NCI-H345 treated with DMSO at 0.1 percent for 48 hours (cell line): ENCODE measurements at regions not wholly inside any gene's neighbourhood (a gene's known extent, or its start where the extent isn't known, plus 50 kb on each side); places are given as distances from the start of the nearest gene placed in this dataset.

ENCODE experiments used
- DNase-seq: peaks from one replicate; lab custom pipeline; 2025; ENCODE audit not compliant: unreplicated experiment; lab: John Stamatoyannopoulos, UW

DNA sequence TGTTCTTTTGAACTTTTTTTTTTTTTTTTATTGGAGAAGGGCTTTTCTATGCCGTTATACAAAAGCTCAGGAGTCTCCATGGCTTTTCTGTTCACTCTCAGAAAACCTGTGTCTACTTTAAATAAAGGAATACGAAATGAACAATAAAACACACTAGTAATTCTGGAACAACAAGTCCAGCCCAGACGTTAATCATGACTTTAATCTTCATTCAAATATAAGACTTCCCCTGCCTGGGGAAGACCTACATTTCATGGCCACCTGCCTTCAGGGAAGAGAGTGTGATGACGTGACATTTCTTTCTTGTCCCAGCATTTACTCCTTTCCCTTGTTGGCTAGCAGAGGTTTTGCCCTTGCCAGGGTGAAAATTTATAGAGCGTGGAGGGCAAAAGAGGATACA is 564.5 kb downstream of the PDCD6IP start:
- no peak for DNase-seq

DNA sequence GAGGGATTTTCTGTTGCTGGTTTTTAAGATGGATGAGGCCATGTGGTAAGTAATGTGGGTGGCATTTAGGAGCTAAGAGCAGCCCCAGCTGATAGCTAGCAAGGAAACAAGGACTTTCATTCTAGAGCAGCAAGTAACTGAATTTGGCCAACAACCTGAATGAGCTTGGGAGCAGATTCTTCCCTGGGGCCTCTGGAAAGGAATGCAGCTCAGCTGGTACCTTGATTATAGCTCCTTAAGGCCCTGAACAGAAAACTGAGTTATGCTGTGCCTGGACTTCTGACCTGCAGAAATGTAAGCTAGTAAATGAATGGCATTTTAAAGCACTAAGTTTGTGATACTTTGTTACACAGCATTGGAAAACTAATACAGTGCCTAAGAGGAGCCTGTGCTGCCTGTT is 565.5 kb downstream of the PDCD6IP start:
- no peak for DNase-seq

DNA sequence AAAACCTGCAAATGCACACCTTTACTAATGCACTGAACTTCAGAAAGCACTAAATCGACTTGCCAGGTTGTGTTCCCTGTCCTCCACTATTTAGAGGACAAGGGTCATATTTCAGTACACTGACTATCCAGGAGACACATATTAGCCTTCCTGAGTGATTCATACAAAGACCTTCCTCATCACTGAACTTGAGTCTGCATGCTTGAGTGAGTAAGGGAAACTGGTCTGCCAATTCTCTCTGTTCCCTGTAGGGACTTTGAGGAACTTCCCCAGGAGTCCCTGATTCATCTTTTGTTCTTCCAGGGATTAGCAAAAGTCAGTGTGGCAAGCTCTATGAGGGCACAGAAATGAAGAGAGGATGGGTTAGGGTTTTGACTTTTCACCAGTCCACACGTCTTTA is 565.9 kb downstream of the PDCD6IP start:
- DNase-seq: no peak

DNA sequence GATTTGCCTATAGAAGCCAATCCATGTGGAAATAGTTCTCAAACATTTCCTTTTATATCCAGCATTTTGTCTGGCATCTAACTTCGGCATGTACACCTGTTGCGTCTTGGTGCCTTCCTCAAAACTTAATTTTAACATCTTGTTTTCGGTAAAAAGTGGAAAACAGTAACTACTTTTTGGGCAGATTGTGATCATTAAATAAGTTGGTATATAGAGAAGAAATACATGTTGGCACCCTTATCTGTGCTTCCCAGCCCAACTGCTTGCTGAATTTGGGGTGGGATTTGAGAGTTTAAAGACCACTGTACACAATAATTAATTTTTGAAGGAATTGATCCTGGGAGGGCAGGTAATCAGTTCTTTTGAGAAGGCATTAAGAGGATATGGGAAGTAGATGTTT is 566.8 kb downstream of the PDCD6IP start:
- no peak for DNase-seq

DNA sequence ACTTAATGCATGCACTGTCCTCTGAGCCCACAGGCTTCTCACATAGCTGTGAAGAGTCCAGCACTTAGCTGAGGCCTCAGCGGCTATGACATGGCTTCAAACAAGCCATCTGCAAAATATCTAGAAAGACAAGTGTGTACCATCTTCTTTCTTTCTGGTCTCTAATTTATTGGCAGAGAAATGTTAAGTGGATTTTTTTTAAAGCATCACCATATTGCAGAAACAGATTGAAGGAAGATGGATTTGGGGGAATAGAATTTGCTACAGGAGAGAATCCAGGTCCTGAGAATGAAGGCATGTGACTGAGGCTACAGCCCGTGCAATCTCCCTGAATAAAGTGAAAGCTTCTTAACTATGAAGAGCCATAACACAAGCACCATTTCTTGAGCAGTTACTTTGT is 567.3 kb downstream of the PDCD6IP start:
- no peak for DNase-seq

DNA sequence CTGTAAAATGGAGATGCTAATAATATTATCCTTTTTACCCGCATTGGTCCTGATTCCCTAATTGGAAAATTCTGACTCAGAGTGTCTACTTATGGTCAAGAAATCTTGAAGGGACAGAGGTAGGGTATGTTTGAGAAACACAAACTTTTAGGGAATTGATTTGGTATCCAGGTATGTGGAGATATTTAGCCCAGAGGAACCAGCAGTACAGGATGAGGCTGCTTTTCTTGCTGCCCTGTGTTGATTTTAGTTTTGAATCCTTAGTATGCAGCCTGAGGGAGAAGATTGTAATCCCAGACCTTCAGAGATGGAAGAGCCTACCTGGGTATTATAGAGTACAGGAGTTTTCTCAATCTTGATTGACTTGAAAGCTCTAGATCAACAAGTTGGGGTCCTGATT is 569.1 kb downstream of the PDCD6IP start:
- DNase-seq: no peak

DNA sequence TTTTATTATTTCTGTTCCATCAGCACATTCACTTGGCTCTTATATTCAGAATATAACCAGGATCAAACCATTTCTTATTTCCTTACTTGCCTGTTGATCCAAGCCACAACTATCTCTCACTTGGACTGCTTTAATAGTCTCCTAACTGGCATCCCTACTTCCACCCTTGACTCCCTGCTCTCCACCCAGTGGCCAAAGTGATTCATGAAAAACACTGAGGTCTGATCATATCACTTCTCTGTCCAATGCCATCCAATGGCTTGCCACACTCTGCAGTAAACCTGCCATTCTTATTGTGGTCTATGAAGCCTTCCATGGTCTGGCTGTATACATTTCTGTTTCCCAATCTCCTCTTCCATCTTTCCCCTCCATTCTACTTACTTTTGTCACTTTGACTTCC is 576.1 kb downstream of the PDCD6IP start:
- no peak for DNase-seq

DNA sequence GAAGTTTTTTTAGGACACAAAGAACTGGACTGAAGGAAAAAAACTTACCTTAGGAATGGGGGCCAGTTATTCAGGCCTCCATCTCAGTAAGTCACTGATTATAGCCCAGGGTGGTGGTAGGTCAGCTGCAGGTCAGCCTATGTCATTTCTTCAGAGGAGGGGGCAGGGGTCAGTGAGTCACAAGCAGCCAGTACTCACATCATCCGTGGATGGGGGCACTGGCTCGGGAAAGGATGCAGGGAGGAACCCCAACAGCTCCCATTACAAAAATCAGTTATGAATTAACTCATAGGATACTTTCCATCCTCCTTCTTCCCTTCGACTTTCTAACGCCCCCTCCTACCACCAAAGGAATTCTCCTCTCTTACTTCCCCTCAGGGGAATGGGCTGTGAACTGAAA is 578.3 kb downstream of the PDCD6IP start:
- DNase-seq: no peak

DNA sequence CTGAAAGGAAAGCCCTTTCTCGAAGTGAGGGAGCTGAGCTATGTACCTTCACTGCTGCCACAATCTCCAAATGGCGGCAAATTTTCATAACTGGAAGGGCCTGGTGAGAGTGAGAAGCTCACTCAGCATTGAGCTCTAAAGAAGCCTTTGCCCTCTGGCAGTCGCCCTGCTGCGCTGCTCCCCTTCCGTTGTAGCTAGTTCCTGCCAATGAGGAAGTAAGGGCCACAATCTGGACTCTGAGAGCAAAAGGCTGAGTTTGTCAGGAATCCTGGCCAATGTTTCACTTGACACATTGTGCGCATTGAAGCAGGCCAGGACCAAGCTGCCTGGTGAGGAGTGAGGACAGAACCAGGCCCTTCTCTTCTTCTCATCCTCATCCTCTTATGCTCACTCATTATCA is 579.5 kb downstream of the PDCD6IP start:
- no peak for DNase-seq

DNA sequence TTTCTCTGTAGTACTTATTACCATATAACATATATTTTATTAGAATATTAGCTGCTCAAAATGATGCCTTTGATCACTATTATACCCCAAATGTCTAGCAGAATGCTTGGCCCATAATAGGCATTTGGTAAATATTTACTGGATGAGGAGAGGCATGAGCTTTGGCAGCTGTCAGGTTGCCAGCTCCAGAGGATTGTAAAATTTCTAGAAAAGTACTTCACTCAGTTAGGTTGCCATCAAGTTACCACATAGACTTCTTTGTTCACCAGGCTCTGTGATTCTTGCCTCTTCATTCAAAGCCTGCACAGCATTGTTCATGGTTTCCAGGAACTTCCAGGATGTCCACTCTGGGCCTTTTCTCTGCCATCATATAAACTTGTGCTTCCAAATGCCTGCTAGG is 582.8 kb downstream of the PDCD6IP start:
- DNase-seq: no peak

DNA sequence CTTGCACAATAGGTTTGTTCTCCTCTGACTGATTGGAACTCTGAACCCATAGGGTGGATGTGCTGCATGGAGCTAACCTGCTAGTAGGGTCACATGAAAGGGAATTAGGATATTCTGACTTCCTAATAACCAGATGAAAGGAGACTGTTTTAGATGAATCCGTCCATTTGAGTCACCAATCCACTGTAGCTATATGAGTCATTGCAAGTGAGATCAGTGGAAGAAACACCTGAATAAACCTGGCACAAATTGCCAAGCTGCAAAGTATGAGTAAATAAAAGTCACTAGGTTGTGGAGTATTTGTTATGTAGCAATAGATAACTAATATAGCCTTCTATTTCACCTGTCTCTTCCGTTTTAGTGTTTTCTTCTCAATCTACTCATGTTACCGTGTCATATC is 584.4 kb downstream of the PDCD6IP start:
- no peak for DNase-seq

DNA sequence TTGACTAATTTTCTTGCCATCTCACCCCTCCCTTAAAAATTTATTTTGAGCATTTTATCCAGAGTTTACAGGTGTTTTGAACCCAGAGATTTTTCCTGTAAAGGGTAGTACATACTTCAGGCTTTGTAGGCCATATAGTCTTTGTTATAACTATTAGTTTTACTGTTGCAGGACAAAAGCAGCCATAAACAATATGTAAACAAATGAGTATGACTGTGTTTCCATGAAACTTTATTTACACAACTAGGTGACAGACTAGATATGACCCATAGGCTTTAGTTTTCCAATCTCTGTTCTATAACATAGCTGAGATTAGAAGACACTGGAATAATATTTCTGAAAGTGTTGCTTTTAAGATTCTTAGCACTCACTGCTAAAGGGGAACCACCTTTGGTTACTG is 587.9 kb downstream of the PDCD6IP start:
- DNase-seq: no peak

DNA sequence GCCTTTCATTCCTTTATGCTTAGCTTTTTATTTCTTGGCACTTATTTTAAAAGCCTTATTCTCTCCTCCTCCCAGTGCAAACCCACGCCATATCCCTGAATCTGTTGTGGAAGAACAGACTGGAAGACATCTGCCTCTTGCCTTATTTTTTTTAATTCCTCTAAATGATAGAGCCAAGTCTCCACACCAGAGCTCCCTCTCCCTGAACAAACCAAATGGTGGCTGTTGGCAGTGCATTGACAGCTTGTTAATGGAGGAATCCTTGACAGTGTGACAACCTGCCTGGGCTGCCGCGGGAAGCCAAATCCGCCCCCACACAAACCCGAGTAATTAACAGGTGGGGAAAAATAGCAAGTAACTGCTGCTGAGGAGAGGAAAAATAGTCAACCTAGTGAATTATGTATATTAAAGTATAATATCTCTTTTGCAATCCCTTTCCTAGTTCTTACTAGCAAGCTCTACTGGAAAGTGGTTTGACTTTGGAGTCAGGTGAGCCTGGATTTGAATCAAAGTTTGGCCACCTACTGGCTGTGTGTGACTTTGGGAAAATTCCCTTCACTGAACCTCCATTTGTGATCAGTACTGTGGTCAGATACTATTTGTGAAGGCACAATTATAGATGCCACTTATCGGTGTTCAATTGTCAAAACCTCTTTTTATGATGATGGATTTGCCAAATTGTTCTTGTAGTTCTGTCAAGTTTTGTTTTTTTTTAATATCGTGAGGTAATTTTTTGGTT is 589.6 kb downstream of the PDCD6IP start:
- DNase-seq: no peak

DNA sequence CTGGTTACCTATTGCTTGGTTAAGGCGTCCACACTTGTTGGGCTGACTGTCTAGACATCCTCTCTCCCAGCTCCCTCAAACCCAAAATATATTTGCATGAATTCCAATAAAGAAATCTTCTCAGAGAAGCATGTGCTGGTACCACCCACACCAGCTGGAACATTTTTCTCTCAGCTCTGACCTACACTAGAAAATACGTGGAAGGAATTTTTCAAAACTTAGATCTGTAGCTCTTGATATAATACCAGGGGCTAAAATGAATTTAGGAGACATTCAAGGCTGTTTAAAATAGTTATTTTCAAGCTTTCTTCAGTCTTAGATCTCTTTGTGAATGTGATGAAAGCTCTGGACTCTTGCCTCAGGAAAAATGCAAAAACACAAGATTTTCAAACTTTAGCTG is 590.4 kb downstream of the PDCD6IP start:
- no peak for DNase-seq

DNA sequence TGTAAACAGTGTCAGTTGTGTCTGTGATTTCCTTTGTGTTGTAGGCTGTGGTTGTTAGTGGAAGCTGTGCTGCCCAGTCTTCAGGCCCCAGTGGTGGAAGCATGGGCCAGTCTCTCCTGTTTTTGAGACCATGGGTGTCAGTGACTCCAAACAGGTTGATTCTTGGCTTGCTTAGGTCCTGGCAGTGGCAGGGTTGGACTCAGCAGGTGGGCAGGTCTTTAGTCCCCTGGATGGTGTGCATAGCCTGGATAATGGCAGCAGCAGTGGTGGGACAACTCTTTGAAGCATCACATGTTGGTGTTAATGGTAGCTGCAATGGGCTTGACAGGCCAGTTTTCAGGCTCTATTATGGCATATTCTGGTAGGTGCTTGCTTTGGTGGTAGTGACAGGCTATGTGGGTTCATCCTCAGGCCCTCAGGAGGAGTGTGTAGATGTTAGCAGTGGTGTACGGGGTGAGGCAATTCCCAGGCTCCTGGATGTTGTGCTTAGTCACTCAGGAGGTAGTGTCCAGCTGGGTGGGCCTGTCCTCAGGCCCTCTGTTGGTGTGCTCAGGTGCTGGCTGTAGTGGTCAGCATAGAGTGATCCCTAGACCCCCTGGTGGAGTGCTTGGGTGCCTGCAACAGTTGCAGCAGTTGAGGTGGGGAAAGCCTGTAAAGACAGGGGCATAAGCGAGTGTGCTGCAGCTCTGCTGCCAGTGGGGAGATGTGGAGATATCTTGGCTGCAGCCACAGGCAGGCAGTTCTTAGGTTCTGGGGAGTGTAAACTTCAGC is 596.7 kb downstream of the PDCD6IP start:
- DNase-seq: no peak

DNA sequence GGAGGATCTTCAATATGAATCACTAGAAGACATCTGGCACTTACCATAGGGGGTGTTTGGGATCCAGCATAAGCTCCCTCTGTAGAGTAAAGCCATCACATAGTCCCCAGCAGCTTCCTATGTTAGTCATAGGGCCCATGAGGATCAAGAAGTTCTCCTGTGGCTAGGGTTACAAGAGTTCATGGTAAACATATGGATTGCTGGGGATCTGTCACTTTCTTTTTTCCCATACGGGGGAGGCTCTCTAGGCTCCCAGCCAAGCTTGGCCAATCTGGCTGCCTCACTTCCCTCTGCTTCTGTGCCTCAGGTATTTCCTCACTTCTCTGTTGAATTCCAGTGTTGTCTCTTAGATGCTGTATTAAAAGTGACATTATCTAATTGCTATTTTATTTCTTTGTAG is 597.9 kb downstream of the PDCD6IP start:
- no peak for DNase-seq

DNA sequence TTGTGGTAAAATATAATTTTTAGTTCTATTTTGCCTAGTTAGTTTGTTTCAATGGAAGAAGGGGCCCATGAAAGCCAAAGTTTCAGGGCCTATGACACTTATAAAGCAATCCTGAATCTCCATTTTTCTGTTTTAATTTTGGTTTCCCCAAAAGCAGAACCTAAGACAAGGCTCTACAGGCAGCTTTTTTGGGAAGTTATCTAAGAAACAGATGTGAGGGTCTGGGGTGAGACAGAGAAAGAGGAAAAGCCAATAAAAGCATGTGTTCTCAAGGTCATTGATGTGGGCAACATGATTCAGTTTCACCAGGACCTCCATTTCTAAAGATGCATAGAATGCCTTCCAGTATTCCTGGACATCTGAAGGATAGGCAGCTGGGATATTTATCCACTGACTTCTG is 598.5 kb downstream of the PDCD6IP start:
- DNase-seq: no peak

DNA sequence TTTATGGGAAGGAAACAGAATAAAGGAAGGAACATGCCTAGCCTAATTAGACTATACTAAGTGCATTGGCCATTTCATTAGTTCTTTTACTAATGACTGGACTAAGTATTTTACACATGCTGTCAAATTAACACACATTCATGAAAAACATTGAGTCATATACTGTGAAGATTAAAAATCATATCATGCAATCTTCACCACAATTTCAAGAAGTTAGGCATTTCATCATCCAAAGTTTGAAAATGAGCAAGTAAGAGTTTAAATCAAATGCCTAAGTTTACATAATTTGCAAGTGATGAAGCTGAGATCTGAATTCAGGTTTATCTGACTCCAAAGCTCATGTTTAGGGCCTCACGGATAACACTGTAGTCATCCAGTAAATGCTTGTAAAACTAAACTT is 601.0 kb downstream of the PDCD6IP start:
- DNase-seq: no peak

DNA sequence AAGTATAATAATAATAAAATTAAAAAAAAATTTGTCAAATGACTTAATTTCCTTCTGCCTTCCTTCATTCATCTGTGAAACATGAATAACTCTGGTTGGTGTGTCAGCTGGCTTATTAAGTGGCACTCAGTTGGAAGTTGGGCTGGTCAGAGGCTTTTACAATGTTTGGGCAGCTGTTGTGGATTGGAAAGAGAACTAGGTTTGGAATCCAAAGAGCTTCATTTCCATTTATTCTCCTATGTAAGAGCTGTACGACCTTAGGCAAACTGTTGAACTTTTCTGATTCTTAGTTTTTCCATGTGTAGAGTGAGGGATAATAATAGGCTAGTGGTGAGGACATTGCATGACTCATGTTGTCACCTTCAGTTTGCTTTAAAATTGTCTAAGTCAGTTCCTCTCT is 606.7 kb downstream of the PDCD6IP start:
- DNase-seq: no peak

DNA sequence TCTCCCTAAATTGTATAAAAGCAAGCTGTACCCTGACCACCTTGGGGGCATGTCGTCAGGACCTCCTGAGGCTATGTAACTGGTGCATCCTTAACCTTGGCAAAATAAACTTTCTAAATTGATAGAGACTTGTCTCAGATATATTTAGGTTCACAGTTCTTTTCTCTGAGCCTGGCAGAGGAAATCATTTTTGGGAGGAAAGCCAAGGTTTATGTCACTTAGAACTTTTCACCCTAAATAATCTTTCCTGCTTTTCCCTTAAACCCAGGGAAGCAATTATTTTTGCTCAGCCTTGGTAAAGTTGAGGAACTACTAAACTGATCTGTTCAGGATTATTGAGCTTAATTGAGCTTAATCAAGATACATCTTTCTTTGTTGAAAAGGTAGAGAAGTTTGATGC is 608.9 kb downstream of the PDCD6IP start:
- DNase-seq: no peak

DNA sequence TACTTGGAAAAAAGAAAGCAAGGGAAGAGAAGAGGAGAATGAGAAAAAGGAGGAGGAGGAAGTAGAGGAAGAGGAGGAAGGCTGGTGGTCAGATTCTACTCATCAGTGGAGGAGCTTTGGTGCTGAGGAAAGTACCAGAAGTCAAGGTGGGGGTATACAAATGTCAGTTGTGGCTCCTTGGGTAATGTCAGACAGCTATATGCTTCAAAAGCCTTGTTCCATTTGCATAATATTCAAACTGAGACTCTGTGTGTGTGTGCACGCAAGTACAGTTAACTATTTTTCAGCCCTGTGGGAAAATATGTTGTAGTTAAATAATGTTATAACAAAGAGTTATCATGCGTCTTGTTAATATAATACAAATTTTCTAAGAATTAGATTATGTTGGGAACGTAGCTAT is 609.7 kb downstream of the PDCD6IP start:
- no peak for DNase-seq

DNA sequence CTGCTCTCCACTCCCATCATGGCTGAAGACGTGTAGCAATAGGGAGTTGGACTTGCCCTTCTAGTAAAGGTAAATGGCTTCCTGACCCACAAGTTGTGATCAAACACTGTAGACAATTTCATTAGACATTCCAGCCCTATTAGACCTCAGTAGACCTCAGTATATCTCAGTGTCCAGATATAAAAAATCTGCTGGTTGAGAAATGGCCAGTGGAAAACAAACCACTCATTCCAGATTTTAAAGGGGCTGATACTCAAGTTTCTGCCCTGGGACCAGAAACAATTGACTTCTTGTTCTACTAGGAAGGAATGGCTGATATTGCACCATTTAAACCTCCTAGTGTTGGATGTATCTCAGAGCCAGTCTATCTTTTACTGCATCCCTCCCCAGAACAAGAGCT is 613.2 kb downstream of the PDCD6IP start:
- DNase-seq: no peak

DNA sequence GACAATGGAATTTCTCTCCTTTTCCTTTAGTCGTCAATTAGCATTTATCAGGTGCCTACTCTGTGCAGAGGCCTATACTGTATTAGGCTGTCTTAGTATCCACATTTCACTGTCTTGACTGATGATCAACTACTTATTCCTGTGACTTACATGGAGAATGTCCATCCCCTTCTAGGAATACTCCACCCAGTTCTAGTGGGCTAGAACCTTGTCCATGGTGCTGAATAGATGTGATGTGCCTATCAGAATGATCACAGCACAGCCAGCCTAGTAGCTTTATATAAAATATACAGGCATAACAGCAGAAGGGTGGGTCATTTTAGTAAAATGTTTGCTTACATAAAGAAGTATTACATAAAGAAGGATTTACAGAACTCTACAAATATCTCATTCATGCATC is 621.4 kb downstream of the PDCD6IP start:
- no peak for DNase-seq
